Stimulated activated CD4-positive, alpha-beta T cell treated with anti-CD3 and anti-CD28 coated beads, TNF-alpha, amount 100 ng/mL, for 4 hours (primary cell): ENCODE measurements at regions not wholly inside any gene's neighbourhood (a gene's known extent, or its start where the extent isn't known, plus 50 kb on each side); places are given as distances from the start of the nearest gene placed in this dataset.
"Not testable (repeated sequence)": the region's sequence is repeated elsewhere in the genome, so short reads cannot be mapped to it uniquely, and the experiment has no call there.

ENCODE experiments used
- DNase-seq, 3 experiments: peaks; one replicate each; pipeline ENCODE4 v3.0.0-alpha.2; 2020; ENCODE audit warnings: low read depth in 3 of 3

DNA sequence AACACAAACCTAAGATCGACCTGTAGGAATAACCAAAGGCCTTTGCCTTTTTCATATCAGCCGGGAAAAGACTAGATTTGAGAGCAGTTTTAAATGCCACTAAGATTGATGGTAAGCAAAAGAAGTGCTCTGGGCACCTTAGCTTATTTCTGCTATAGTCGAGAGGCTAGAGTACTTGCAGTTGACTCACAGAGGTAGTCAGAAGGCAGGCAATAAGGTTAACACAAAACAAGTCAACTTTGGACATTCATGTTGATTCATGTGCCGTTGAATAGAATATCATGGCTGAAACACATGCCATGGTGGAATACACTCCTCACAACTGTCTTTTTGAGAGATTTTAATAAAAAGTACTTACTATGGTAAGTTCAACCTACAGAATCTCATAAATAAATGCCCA lies 507.6 kb downstream of the ZEB2 start:
- DNase-seq = no peak

GRCh38 chr2:144011553-144011952 lies 508.4 kb downstream of the ZEB2 start:
- DNase-seq = no peak

DNA sequence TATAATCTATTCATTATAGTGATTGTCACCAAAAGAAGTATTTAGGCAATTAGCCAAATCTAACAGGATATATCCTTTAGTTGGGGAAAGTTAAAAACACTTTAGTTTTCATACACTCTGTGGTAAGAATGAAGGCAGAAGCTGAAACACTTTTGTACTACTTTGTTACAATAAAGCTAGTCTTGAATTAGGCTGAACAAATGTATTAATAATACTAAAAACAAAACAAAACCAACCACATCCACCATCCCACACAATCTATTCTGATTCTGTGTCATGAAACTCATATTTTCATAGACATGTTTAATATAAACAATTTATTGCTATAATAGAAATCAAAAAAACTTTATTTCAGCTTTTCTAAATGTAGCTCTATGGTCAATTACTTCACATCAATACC lies 508.8 kb downstream of the ZEB2 start:
- no peak for DNase-seq

DNA sequence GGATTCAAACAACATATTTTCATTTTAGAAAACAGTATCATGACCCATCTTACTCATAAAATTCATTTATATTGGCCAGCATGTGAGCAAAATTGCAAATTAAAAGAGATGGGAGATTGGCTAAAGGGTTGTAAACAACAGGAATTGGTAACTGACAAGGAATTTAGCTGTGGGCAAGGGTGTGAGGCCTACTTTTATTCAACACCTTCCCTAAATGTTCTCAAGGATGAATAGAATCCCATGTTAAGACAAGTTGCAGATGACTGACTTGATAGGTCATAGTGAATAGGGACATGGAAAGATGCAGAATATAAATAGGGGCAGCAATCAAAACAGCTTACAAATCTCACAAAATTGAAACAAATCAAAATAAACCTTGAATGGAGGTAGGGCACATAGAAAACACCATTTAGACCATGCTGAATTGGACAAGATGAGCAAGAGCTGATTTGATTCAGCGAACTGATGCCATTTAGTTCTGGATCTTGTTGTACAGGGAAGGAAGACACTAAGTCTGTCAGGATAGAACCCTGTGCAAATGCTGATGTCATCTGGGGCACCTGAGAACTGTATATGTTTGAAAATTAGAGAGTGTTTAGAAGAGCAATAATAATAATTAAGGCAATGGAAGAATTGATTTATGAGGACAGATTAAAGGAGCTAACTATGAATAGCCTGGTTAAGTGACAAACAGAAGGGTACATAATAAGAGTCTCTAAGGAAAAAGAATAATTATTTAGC lies 509.7 kb downstream of the ZEB2 start:
- no peak for DNase-seq

- DNase-seq = no peak
These were observed 513.8 kb downstream of the ZEB2 start for GRCh38 chr2:144006139-144006538.

DNA sequence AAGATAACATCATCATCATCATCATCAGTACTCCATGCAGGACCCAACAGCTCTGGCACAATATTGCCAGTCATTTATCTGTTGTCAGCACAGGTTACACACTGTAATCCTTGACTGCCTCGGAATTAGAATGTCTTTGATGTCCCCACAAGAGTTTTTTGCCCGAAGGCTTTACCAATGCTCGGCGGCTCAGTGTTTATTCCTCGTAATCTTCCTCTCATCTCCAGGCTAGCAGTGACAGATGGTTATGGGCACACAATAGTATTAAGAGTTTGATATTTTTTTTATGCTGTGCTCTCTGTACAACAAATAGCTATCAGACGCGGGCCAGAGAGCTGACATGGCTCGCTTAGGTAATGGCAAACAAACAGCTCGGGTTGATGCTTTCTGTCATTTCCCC lies 515.2 kb downstream of the ZEB2 start:
- DNase-seq = no peak

DNA sequence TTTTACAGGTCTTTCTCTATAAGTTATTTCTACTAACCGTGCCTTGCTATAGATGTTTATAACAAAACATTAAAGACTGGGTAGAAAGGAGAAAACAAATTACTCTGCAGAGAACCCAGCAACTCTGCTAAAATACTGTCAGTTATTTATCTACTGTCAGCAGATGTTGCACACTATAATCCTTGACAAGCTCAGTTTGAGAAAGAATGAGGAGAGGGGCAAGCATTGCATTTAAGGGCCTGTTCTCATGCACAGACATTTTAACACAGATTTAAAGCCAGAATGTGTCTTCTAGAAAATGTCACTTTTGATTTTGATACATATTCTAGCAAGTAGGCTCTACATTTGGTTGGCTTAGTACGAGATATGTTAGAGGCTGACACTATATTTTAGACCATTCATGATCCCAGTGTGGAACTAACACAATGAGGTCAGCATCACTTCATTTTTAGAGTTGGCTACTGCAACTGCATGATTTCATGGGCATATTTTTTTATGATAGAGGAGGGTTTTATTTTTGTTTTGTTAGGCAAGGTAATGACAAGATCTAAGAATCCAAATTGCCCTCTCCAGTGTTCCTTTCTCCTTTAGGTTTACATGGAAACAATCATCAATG lies 516.4 kb downstream of the ZEB2 start:
- no peak for DNase-seq

- DNase-seq = no peak
These were observed 522.9 kb downstream of the ZEB2 start for GRCh38 chr2:143996974-143997373.

GRCh38 chr2:143994961-143995360 lies 525.0 kb downstream of the ZEB2 start:
- no peak for DNase-seq

DNA sequence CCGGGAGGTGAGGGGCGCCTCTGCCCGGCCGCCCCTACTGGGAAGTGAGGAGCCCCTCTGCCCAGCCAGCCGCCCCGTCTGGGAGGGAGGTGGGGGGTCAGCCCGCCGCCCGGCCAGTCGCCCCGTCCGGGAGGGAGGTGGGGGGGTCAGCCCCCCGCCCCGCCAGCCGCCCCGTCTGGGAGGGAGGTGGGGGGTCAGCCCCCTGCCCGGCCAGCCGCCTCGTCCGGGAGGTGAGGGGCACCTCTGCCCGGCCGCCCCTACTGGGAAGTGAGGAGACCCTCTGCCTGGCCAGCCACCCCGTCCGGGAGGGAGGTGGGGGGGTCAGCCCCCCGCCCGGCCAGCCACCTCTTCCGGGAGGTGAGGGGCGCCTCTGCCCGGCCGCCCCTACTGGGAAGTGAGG lies 528.3 kb downstream of the ZEB2 start:
- not testable (repeated sequence) for DNase-seq

- no peak for DNase-seq
These were observed 531.8 kb downstream of the ZEB2 start for GRCh38 chr2:143988082-143988481.

- no peak for DNase-seq
These were observed 538.5 kb downstream of the ZEB2 start for GRCh38 chr2:143981428-143981827.

DNA sequence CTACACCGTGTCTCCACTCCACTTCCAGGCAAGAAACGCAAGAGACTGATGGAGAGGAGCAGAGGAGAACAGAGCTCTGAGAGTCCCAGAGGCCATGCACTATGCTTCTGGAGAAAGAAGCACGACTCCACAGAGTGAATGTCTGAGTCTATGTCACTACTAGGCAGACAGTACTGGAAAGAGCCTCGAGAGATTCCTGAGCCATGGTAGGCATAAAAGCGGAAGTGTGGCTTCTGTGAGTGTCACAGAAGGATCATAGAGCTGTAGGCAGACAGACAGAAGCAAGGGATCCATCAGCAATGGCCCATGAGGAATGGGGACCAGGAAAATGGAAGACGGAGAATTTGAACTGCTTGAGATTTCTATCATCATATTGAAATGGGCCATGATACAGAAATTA lies 542.6 kb downstream of the ZEB2 start:
- DNase-seq = no peak

DNA sequence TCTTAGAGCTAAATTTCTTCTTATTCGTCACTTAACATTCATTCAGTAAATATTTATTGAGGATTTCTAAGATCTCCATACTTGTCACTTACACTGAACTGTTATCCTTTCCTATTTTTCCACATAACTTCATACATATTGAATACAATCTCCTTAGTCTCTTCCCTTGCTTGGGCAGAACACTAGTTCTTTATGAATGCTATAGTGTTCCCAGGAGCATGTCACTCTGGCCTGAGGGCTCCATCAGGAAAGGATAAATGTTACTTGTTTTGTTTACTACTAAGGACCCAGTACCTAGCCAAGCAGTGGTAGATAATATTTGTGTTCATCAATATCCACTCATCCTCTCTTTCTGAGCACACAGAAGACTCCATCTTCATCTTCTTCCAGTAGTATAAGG lies 544.7 kb downstream of the ZEB2 start:
- DNase-seq = no peak

DNA sequence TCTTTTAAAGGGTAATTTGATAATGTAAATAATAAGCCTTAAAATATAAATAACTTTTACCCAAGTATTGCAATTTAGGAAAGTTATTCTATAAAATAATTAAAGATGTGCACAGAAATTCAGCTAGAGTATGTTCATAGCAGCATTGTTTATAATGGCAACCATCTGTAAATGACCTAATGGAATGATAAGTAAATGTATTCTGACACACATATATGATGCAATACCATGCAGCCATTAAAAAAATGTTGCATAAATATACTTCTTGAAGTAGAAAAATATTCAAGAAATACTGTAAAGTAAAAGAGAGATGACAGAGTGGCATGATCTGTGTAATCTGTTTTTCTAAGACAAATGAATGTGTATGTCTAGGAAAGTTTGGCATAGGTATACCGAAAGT lies 545.7 kb downstream of the ZEB2 start:
- DNase-seq = no peak

DNA sequence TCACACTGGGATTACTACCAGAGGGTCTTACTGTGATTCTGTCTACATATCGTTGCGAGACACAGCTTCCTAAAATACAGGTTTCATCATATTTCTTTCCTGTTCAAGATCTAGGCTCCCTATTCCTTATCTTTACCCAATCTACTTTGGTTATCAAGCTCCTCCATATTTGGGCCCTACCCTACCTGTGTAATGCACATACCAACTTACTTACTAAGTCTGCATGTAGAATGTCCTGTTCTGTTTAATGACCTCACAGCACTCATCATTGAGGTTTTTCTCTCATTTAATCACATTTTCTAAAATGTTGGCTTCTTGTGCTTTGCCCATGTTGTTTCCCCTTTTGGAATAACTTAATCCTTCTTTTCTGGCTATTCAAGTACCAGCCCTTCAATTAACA lies 551.1 kb downstream of the ZEB2 start:
- no peak for DNase-seq

GRCh38 chr2:143968360-143968759 lies 551.6 kb downstream of the ZEB2 start:
- no peak for DNase-seq

DNA sequence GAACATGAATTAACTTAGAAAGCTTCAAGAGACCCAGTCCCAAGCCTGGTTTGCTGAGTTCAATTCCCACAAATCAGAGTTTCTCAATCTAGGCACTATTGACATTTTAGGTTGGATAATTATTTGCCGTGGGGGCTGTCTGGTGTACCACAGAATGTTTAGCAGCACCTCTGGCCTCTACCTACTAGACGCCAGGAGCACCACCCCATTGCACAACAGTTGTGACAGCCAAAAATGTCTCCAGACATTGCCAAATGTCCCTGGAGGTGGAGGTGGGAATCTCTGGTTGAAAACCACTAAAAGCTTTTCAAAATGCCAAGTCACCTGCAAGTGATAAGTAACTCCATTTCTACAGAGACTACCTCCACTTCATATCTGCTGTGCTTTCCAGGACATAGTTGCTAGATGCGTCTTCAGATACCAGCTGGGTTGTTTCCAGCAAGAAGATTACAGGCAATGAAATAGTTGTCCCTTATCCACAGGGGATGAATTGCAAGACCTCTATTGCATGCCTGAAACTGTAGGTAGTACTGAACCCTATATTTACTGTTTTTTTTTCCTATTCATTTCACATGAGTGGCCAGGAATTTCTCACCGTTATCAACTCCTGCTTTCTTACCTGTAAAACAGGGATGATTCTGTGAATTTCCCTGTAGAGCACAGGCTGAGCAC lies 554.3 kb downstream of the ZEB2 start:
- no peak for DNase-seq

- no peak for DNase-seq
These were observed 555.0 kb downstream of the ZEB2 start for GRCh38 chr2:143964891-143965290.

DNA sequence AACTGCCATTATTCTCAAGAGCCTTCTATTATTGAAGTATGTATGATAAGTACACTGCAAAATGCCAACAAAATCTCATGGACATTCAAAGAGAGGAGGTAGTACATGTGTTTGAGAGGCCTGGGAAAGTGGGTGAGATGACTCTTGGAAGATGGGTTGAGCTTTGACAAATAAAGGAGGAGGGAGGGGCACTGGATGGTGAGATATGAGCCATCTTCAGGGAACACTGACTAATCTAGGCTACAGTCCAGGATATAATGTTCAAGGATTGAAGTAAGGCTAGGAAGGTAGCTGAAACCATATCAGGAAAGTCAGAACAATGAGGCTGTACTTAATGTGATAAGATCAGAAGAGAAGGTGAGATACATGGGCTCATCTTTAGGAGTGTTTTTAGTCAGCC lies 559.7 kb downstream of the ZEB2 start:
- no peak for DNase-seq

DNA sequence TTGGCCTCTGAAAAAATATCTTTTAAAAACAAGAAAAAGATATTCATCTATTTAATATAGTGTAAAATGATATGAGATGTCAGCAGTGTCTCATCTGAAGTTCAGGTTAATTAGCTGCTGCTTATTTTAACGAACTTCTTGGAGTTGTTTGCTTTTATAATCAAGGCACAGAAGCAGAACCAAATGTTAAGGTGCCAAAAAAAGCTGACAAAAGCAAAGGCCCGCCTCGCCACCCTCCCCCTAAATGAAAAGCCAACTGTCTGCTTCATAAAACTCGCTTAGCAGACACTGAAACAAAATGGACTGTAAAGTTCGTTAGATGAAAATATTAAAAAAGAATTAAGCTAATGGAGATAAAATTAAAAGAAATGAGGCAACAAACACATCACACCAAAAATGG lies 562.6 kb downstream of the ZEB2 start:
- DNase-seq = no peak

- DNase-seq = no peak
These were observed 564.4 kb downstream of the ZEB2 start for GRCh38 chr2:143955401-143956065.

- no peak for DNase-seq
These were observed 565.1 kb downstream of the ZEB2 start for GRCh38 chr2:143954844-143955243.
